ENCODE measurements at regions not wholly inside any gene's neighbourhood (a gene's known extent, or its start where the extent isn't known, plus 50 kb on each side); places are given as distances from the start of the nearest gene placed in this dataset.

DNA sequence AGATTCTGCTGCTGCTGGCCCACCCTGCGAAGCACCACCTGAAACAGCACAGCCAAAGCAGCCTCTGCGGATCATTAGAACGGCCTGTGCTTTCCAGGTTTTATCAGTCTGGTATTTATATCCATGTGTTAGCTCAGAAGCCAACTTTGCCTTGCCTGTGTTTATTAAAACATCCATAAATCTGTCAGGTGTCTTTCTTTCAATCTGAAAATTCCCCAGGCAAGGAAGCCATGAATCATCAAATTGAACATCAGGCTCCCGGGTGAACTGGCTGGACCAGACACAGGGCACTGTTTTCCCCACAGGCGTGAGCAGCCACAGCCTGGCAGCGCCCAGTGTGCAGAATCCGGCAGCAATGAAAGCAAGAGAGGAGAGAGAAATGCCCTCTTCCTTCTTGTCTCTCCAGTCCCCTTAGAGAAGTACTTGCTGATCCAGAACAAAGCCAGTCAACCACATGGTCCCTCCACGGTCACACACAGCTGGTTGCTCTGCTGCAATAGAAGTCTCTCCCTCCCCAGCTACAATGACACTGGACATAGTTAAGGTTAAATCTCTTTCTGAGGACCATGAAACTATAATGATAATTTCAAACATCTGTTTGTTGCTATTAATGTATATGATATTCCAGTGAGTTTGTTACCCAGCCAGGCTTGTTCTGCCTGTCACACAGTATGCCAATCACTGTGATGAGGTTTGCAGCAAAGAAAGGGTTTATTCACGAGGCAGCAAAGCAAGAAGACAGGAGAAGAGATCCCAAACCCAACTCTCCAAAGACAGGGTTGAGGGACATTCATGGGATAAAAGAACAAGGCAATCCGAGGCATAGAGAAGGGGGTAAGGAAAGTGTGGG, 212.1 kb upstream of the FMN2 start:
- no peak for DNase-seq (ENCODE audit: low read depth in 2 of 2)

- DNase-seq (ENCODE audit: low read depth in 2 of 2) = no peak
Measured at GRCh38 chr1:239882967-239883366, 208.7 kb upstream of the FMN2 start.

DNA sequence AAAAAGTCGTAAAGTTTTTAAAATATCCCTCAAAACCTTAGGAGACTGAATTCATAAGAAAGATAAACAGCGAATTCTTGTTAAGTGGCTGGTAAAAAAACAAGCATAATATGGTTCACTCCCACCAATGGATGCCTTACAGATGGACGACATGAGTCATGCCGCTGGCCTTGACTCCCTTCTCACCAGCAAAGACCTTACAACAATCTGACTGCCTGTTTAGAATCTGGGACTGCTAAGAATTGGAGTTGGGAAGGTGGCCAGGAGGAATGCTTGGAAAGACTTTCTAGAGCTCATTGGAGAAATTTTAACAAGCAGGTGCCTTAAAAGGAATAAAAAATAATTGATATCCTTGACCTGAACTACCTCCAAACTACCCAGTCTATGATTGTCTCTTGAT, 206.9 kb upstream of the FMN2 start:
- DNase-seq (ENCODE audit: low read depth in 2 of 2) = no peak

GRCh38 chr1:239886266-239886665, 205.4 kb upstream of the FMN2 start:
- DNase-seq (ENCODE audit: low read depth in 2 of 2) = no peak

GRCh38 chr1:239888639-239889038, 203.0 kb upstream of the FMN2 start:
- DNase-seq (ENCODE audit: low read depth in 2 of 2) = no peak

GRCh38 chr1:239891621-239892358, 199.9 kb upstream of the FMN2 start:
- DNase-seq (ENCODE audit: low read depth in 2 of 2) = no peak

GRCh38 chr1:239892602-239893001, 199.1 kb upstream of the FMN2 start:
- DNase-seq (ENCODE audit: low read depth in 2 of 2) = no peak

DNA sequence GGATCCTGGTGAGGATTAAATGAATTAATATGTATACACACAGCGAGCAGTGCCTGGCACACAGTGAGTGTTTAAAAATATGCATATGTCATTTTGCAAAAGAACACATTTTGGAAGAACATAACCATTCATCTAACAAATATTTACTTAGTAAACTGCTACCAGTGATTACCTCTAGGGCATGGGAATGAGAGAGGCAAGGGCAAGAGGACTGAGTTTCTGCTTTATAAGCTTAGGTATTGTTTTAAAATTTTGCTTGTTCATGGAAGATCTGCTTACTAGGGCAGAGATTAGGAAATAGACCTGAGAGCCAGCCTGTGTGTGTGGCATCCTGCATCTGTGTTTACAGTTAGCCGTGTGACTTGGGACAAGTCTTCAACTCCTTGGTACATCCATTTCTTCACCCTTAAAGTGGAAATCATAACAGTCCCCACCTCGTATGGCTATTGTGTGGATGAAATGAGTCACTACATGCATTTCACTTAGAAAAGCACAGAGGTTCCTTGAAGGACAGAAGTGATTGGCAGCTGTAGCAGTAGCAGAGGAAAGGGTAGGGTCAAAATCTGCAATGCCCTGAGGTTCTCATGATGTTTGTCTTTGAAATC, 198.5 kb upstream of the FMN2 start:
- DNase-seq (ENCODE audit: low read depth in 2 of 2) = no peak

DNA sequence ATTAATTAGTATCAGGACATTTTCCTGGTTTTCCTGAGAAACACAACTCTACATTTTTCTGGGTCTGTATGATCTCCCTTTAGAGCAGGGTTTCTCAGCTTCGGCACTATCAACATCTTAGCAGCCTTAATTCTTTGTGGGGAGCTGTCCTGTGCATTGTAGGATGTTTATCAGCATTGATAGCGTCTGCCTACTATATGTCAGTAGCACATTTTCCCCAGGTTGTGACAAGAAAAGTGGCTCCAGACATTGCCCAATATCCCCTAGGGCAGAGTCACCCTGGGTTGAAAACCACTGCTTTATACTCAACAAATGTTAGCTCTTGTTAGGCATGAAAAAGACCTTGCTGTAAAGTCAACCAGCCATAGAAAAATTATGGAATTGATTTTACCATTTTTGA, 195.1 kb upstream of the FMN2 start:
- no peak for DNase-seq (ENCODE audit: low read depth in 2 of 2)

DNA sequence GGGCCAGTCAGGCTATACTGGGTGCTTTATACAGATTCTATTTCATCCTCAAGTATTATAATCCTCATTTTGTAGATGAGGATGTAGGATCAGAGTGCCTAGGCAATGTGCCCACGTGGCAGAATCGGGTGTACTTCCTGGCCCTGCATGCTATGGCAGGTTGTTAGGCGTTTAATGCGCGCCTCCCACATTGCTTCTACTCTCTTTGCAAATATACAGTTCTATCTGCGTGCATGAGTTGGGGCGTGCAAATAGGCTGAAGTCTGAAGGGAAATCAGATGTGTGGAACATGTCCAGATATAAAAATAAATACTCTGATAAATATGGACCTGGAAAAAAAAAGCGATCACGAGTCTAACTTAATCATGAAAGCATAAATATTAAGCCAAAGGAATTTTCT, 194.7 kb upstream of the FMN2 start:
- DNase-seq (ENCODE audit: low read depth in 2 of 2) = no peak

DNA sequence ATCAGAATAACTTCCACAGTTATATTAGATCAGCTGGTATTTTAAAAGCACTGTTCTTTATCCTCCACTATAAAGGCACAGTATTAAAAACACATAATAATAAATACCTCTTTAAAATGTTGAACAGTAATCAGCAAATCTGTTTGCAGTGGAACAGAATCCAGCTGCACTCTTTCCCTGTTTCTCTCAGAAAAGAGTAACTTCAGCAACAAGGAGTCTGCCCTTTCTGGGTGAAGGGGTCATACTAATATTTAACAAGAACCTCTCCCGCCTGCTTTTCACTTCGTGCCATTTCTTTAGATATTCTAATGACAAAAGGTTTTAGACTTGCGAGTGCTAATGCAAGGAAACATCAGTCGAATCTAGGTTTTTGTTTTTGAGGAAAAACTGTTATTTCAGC, 194.2 kb upstream of the FMN2 start:
- no peak for DNase-seq (ENCODE audit: low read depth in 2 of 2)

DNA sequence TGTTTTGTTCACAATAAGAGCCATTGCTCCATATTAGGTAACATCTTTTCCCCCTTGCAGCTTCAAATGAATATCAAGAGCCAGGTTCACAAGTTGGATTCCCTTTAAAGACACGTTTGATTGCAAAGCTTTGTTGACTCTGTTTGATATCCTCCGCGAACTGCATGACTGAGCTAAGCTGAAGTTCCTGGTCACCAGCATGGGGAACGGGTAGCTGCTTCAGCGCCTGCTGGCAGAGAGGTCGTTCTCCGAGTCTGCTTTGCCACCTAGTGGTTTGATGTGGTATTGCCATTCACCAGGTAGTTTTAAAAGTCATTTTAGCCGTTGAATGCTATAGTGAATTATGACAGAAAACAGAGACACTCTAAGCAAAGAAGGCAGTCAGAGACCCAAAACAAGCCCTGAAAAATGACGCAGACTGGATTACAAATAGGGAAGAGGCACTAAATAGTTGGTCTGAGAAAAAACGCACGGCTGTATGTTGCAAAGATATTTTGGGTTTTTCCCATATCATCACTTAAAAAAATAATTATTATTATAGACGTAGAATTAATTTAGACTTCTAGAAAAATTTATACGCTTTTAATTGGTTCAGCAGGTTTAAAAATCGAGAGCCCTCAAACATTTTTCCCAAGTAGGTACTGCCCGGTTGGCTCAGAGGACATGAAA, 193.5 kb upstream of the FMN2 start:
- peak; percentile 29 to 39 for DNase-seq (ENCODE audit: low read depth in 2 of 2)

- no peak for DNase-seq (ENCODE audit: low read depth in 2 of 2)
Measured at GRCh38 chr1:239899747-239900146, 191.9 kb upstream of the FMN2 start.

DNA sequence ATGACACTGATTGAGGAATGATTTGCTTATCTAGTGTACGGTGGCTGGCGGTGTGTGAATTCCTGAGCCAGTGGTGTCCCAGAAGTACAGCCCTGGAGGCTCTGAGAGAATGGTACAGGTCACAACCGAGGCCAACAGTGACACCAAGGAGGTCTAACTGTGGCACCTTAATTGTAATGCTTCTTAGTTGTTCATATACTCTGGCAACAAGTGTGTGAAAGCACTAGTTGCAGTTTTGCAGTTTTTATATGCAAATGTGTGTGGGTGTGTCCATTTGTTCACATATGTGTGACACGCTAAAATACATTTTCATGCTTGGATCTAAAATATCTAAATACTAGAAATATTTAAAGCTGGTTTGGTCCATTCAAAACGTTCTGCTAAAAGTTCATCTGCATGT, 185.3 kb upstream of the FMN2 start:
- no peak for DNase-seq (ENCODE audit: low read depth in 2 of 2)

DNA sequence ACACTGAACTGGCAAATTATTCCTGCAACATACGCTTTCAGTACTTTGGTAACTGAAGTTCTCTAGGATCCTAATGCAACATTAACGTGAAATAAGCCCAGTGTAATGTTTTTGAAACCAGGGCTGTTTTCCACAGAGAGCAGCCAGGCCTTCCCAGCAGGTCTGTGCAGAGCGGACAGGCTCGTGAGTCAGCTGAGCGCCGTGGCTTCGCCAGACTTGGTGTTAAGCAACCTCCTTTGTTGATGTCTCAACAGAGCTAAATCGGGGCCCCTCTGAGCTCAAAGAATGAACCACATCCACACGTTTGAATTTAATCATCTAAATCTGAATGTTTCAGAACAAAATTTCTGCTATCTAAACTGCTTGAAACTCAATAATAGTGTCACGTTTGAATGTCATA, 181.8 kb upstream of the FMN2 start:
- DNase-seq (ENCODE audit: low read depth in 2 of 2) = peak; percentile 42 to 43

- DNase-seq (ENCODE audit: low read depth in 2 of 2) = no peak
Measured at GRCh38 chr1:239912471-239912870, 179.2 kb upstream of the FMN2 start.

DNA sequence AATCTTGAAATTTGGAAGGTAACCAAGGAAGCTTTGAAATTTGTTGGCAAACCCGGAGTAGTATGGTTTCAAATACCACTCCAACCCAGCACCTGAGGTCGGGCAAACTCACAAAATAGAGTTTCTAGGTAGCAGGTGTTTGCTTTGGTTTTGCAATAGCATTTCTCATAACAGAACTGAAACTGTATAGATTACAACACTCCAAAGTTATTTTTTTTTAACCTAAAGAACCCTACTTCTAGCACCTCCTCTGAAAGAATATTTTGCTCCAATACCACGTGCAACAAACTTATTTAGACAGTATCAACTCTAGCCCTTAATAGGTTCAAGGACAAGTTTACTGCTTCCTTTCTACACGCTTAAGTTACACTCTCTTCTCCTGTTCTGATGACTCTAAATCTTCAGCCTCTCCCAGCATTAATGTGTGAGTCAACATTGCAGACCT, 178.5 kb upstream of the FMN2 start:
- no peak for DNase-seq (ENCODE audit: low read depth in 2 of 2)

GRCh38 chr1:239914751-239915231, 176.9 kb upstream of the FMN2 start:
- DNase-seq (ENCODE audit: low read depth in 2 of 2) = peak; percentile 87 to 89

GRCh38 chr1:239918634-239919033, 173.0 kb upstream of the FMN2 start:
- no peak for DNase-seq (ENCODE audit: low read depth in 2 of 2)

- DNase-seq (ENCODE audit: low read depth in 2 of 2) = no peak
Measured at GRCh38 chr1:239920214-239920613, 171.5 kb upstream of the FMN2 start.

GRCh38 chr1:239922778-239923522, 168.7 kb upstream of the FMN2 start:
- no peak for DNase-seq (ENCODE audit: low read depth in 2 of 2)

All from fibroblast of skin of left biceps (primary cell).